ENCODE measurements at regions not wholly inside any gene's neighbourhood (a gene's known extent, or its start where the extent isn't known, plus 50 kb on each side); places are given as distances from the start of the nearest gene placed in this dataset.
"Not testable (repeated sequence)": the region's sequence is repeated elsewhere in the genome, so short reads cannot be mapped to it uniquely, and the experiment has no call there.

DNA sequence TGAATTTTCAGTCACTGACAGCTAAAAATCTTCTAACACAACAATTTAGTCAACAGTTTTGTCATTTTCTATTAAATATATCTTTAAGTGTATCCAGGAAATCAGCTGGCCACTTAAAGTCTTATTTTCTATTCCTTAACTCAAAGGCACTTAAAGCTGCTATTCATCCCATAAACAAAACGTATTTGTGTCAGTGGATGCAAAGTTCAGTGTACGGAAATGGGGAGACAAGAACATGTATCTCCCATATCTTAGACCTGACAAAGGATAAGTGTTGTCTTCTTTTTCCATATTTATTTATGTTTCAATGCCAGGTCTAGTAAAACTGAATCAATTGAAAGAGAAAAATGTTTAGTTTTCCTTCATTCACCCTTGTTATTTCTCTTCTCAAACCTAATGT lies 409.8 kb upstream of the KLHL1 start:
- Histone ChIP-seq H3K27me3 (ENCODE audit: control insufficient read depth, insufficient read depth, low read length) (no peaks in the 10 kb centered on the region), H3K4me3 (ENCODE audit: insufficient read depth, low read depth, low read length) (no peak overlapping the region)
- no peak for DNase-seq

DNA sequence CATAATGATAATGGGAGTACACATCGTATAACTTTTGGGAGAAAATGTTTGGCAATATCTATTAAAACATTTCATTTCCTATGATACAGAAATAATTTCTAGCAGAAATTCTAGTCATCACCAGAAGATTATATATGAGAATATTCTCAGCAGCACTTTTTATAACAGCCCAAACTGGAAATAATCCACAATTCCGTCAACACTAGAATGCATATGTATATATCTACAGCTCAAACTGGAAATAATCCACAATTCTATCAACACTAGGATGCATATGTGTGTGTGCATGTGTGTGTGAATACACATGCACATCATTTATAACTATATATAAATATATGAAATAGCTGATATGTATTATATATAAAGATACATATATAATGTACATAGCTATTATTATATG lies 408.0 kb upstream of the KLHL1 start:
- DNase-seq = no peak
- no peak overlapping the region for H3K4me3 ChIP-seq (ENCODE audit: insufficient read depth, low read depth, low read length)
- no peaks in the 10 kb centered on the region for H3K36me3 ChIP-seq (replicated peaks; ENCODE audit: control insufficient read depth, insufficient read depth, low read length)
- H3K27me3 ChIP-seq (ENCODE audit: control insufficient read depth, insufficient read depth, low read length) = no peaks in the 10 kb centered on the region

More for the DNA sequence above, 409.8 kb upstream of the KLHL1 start:
- H3K36me3 ChIP-seq (replicated peaks; ENCODE audit: control insufficient read depth, insufficient read depth, low read length) = no peaks in the 10 kb centered on the region

DNA sequence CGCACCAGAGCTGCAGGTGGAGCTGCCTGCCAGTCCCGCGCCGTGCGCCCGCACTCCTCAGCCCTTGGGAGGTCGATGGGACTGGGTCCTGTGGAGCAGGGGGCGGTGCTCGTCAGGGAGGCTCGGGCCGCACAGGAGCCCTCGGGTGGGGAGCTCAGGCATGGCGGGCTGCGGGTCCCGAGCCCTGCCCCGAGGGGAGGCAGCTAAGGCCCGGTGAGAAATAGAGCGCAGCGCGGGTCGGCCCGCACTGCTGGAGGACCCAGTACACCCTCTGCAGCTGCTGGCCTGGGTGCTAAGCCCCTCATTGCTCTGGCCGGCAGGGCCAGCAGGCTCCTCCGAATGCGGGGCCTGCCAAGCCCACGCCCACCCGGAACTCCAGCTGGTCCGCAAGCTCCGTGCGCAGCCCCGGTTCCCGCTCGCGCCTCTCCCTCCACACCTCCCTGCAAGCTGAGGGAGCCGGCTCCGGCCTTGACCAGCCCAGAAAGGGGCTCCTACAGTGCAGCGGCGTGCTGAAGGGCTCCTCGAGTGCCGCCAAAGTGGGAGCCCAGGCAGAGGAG lies 403.7 kb upstream of the KLHL1 start:
- DNase-seq; H3K36me3 ChIP-seq (replicated peaks; ENCODE audit: control insufficient read depth, insufficient read depth, low read length); H3K4me3 ChIP-seq (ENCODE audit: insufficient read depth, low read depth, low read length); H3K27me3 ChIP-seq (ENCODE audit: control insufficient read depth, insufficient read depth, low read length): not testable (repeated sequence)

DNA sequence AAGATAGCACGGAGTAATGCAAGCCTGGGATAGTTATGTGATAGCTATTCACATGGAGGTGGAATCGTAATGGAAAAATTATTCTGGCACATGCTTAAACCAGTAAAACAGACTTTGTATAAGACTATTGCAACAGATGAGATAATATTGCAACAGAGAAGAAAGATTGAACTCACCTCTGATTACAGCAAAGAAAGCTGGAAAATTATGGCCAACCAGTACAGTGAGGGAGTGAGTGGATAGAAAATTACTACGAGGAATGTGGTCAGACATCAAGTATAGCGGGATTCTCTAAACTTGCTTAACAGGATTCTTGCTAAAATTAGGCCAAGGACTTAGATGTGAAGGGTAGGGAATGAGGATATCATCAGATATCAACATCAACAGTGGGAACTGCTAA lies 397.6 kb upstream of the KLHL1 start:
- no peak overlapping the region for H3K4me3 ChIP-seq (ENCODE audit: insufficient read depth, low read depth, low read length)
- H3K27me3 ChIP-seq (ENCODE audit: control insufficient read depth, insufficient read depth, low read length) = no peaks in the 10 kb centered on the region
- no peaks in the 10 kb centered on the region for H3K36me3 ChIP-seq (replicated peaks; ENCODE audit: control insufficient read depth, insufficient read depth, low read length)
- DNase-seq = no peak

DNA sequence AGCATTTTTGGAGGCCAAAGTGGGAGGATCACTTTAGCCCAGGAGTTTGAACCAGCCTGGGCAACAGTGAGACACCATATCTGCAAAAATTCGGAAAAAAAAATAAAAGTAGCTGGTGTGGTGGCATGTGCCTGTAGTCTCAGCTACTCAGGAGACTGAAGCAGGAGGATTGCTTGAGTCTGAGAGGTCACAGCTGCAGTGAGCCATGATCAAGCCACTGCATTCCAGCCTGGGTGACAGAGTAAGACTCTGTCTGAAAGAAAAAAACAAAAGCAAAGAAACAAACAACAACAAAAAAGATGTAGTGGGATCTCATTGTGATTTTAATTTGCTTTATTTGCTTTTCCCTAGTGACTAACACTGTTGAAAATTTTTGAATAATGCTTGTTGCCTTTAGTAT lies 394.7 kb upstream of the KLHL1 start:
- no peaks in the 10 kb centered on the region for H3K27me3 ChIP-seq (ENCODE audit: control insufficient read depth, insufficient read depth, low read length)
- no peaks in the 10 kb centered on the region for H3K36me3 ChIP-seq (replicated peaks; ENCODE audit: control insufficient read depth, insufficient read depth, low read length)
- no peak overlapping the region for H3K4me3 ChIP-seq (ENCODE audit: insufficient read depth, low read depth, low read length)
- no peak for DNase-seq

DNA sequence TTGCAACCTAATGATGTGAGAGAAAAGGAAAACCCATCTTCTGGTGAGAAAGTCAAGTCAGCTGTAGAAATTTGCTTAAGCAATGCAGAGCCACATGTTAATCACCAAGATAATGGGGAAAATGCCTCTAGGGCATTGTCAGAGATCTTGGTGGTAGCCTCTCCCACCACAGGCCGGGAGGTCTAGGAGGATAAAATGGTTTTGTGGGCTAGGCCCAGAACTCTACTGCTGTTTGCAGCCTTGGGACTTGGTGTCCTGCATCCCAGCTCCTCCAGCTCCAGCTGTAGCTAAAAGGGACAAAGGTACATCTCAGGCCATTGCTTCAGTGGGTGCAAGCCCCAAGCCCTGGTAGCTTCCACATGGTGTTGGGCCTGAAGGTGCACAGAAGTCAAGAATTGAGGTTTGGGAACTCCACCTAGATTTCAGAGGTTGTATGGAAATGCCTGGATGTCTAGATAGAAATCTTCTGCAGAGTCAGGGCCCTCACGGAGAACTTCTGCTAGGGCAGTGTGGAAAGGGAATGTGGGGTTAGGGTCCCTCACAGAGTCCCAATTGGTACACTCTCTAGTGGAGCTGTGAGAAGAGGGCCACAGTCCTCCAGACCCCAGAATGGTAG lies 382.2 kb upstream of the KLHL1 start:
- no peaks in the 10 kb centered on the region for H3K27me3 ChIP-seq (ENCODE audit: control insufficient read depth, insufficient read depth, low read length)
- H3K36me3 ChIP-seq (replicated peaks; ENCODE audit: control insufficient read depth, insufficient read depth, low read length) = no peaks in the 10 kb centered on the region
- no peak for DNase-seq
- no peak overlapping the region for H3K4me3 ChIP-seq (ENCODE audit: insufficient read depth, low read depth, low read length)

DNA sequence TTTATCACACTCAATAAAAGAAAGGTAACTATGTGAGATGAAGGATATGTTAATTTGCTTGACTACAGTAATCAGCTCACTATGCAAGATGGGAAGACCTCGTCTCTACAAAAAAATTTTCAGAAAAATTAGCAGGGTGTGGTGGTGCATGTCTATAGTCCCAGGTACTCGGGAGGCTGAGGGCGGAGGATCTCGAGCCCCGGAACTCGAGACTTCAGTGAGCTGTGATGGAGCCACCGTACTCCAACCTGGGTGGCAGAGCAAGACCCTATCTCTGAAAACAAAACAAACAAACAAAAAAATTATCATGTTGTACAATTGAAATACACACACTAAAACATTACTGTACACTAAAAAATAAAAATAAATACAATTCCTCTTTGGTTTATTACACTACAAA lies 376.7 kb upstream of the KLHL1 start:
- no peak for DNase-seq

DNA sequence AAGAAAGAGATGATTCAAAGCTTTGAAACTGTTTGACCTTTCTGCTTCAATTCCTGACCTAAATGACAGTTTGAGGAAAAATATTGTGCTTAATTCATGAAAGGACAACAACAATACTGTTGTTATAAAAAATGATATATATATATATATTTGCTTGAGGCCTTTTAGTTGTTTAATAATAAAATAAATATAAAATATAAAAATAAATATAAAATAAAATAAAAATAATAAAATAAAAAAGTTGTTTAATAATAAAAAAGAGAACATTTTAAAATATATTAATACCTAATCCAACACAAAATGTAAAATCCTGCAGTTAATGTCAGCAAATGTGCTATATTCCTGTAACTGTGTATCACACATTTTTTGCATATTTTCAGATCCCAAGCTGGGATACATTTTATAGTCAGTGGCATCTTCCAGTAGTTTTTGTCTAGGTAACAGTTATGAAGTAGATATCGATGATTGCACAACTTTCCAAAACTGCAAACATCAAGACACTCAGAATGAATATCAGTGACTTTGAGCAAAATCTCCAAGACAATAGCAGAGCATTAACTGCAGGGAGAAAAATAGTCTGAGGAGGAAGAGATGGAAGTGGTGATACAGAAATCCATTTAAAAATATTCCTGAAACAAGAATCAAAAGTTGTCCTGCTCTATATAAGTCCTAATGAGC lies 375.5 kb upstream of the KLHL1 start:
- Histone ChIP-seq H3K36me3 (replicated peaks; ENCODE audit: control insufficient read depth, insufficient read depth, low read length) (no peaks in the 10 kb centered on the region), H3K4me3 (ENCODE audit: insufficient read depth, low read depth, low read length) (no peak overlapping the region), H3K27me3 (ENCODE audit: control insufficient read depth, insufficient read depth, low read length) (no peaks in the 10 kb centered on the region)
- no peak for DNase-seq

More for the DNA sequence above, 376.7 kb upstream of the KLHL1 start:
- no peaks in the 10 kb centered on the region for H3K27me3 ChIP-seq (ENCODE audit: control insufficient read depth, insufficient read depth, low read length)
- H3K4me3 ChIP-seq (ENCODE audit: insufficient read depth, low read depth, low read length) = no peak overlapping the region
- H3K36me3 ChIP-seq (replicated peaks; ENCODE audit: control insufficient read depth, insufficient read depth, low read length) = no peaks in the 10 kb centered on the region

DNA sequence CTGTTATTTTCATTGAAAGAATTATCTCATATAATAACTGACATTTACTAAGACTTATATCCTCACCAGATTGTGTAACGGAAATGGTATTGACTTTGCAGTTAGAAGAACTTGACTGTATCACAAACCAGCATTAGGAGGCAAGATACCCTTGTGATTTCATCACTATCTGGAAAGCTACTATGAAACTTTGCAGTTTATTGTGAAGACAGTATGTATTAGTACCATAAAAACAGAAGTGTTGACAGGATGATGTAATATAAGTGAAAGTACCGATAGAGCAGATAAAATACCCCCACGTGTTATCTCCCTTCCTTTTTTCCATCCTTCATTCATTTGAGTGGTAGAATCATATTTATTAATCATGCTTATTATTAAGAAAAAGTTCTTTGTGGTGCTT lies 365.7 kb upstream of the KLHL1 start:
- no peak for DNase-seq
- Histone ChIP-seq H3K27me3 (ENCODE audit: control insufficient read depth, insufficient read depth, low read length) (no peaks in the 10 kb centered on the region), H3K4me3 (ENCODE audit: insufficient read depth, low read depth, low read length) (no peak overlapping the region), H3K36me3 (replicated peaks; ENCODE audit: control insufficient read depth, insufficient read depth, low read length) (no peaks in the 10 kb centered on the region)

DNA sequence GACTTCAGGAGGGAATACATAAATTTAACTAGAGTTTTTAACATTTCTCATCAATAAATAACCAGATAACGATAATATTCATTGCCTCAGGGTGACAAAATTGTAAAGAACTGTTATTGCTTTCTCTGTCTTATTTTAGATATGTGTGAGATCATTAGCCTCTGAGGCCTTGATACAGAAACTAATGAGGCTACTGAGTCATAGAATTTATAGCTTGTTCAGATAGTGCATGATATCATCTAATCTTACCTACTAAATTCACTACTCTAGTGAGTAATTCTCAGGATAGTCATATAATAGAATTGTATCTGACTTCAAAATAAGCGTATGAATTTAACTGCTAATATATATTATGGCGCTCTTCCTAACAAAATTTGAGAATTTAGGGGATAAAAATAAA lies 360.8 kb upstream of the KLHL1 start:
- no peak for DNase-seq
- H3K36me3 ChIP-seq (replicated peaks; ENCODE audit: control insufficient read depth, insufficient read depth, low read length) = no peaks in the 10 kb centered on the region
- no peak overlapping the region for H3K4me3 ChIP-seq (ENCODE audit: insufficient read depth, low read depth, low read length)
- H3K27me3 ChIP-seq (ENCODE audit: control insufficient read depth, insufficient read depth, low read length) = no peaks in the 10 kb centered on the region

DNA sequence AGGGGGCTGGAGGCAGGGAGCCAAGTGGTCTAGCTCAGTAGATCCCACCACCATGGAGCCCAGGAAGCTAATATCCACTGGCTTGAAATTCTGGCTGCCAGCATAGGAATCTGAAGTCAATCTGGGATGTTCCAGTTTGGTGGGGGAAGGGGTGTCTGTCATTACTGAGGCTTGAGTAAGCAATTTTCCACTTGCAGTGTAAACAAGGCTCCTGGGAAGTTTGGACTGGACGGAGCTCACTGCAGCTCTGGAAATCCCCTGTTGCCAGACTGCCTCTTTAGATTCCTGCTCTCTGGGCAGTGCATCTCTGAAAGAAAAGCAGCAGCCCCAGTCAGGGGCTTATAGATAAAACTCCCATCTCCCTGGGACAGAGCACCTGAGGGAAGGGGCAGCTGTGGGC lies 349.2 kb upstream of the KLHL1 start:
- no peaks in the 10 kb centered on the region for H3K27me3 ChIP-seq (ENCODE audit: control insufficient read depth, insufficient read depth, low read length)
- no peaks in the 10 kb centered on the region for H3K36me3 ChIP-seq (replicated peaks; ENCODE audit: control insufficient read depth, insufficient read depth, low read length)
- no peak for DNase-seq
- H3K4me3 ChIP-seq (ENCODE audit: insufficient read depth, low read depth, low read length) = no peak overlapping the region

DNA sequence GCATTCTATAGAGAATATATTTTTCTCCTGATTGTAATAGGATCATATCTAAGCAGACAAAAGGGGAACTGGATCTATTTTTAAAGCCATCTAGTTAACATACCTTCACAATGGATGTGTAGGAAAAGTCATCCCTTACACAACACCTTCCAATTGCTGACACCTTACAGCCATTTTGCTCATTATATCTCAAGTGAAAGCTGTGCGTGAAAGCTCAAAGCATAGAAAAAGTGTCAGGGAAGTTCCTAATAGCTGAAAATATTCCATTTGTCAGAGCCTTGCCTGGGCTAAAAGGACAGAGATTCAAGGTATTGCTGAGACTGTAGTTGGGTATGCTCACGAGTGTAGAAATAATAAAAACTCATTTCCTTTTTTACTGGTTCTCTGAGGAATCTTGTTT lies 340.6 kb upstream of the KLHL1 start:
- Histone ChIP-seq H3K4me3 (ENCODE audit: insufficient read depth, low read depth, low read length) (no peak overlapping the region), H3K36me3 (replicated peaks; ENCODE audit: control insufficient read depth, insufficient read depth, low read length) (no peaks in the 10 kb centered on the region), H3K27me3 (ENCODE audit: control insufficient read depth, insufficient read depth, low read length) (no peaks in the 10 kb centered on the region)
- no peak for DNase-seq

DNA sequence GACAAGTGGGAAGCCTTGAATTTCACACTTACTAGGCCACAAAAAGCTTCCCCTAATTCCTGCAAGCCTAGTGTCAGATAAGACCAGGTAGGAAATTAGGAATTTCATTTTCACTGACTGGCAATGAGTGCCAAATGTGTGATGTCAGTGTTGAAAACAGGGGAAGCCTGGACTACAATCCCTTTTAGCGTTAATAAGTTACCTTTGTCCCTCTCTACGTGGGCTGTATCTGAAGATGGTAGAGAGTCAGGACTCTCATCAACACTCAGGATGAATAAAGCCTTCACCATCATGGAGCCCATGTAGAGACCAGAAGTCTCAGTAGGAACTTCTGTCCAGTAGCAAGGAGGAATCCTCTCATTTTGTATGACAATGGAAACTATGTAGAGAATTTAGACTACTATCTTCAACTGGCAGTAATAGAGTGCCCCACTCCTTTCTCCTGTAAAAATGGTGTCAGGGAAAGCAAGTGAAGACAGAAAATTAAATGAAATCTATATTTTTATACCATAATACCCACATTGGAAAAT lies 324.1 kb upstream of the KLHL1 start:
- Histone ChIP-seq H3K4me3 (ENCODE audit: insufficient read depth, low read depth, low read length) (no peak overlapping the region), H3K27me3 (ENCODE audit: control insufficient read depth, insufficient read depth, low read length) (no peaks in the 10 kb centered on the region), H3K36me3 (replicated peaks; ENCODE audit: control insufficient read depth, insufficient read depth, low read length) (no peaks in the 10 kb centered on the region)
- no peak for DNase-seq

DNA sequence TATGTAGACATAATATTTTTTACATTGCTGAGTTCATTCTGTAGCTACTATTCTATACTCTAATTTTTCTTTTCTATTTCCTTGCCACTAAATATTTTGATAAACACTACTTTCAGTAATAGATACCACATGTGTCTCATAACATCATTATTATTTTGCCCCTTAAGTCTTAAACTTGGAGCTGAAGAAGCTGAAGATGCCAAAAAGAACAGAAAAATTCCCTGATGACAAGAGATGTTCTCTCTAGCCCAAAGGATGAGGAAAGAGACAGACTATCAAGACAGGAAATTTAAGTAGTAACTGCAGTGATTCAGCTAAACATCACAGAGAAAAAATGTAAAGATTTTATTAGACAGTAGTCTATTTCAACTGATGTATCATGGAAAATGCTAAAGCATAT lies 322.0 kb upstream of the KLHL1 start:
- Histone ChIP-seq H3K4me3 (ENCODE audit: insufficient read depth, low read depth, low read length) (no peak overlapping the region), H3K27me3 (ENCODE audit: control insufficient read depth, insufficient read depth, low read length) (no peaks in the 10 kb centered on the region), H3K36me3 (replicated peaks; ENCODE audit: control insufficient read depth, insufficient read depth, low read length) (no peaks in the 10 kb centered on the region)
- DNase-seq = no peak

DNA sequence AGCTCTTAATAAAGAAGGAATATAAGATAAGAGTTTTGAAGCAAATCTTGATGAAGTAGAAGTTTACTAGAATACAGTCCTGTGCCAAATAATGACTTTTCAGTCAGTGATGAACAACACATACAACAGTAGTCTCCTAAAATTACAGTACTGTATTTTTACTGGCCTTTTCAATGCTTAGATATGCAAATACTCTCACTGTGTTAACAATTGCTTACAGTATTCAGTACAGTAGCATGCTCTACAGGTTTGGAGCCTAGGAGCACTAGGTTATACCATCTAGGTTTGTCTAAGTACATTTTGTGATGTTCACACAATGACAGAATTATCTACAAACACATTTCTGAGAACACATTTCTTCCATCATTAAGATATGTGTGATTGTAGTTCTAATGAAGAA lies 316.7 kb upstream of the KLHL1 start:
- Histone ChIP-seq H3K27me3 (ENCODE audit: control insufficient read depth, insufficient read depth, low read length) (no peaks in the 10 kb centered on the region), H3K4me3 (ENCODE audit: insufficient read depth, low read depth, low read length) (no peak overlapping the region), H3K36me3 (replicated peaks; ENCODE audit: control insufficient read depth, insufficient read depth, low read length) (no peaks in the 10 kb centered on the region)
- no peak for DNase-seq

Measured in H7 (cell line).